HG02759 (cell line): ENCODE measurements at regions not wholly inside any gene's neighbourhood (a gene's known extent, or its start where the extent isn't known, plus 50 kb on each side); places are given as distances from the start of the nearest gene placed in this dataset.

Experiments used
- ATAC-seq: cut with Tn5 transposase; IDR thresholded peaks from one replicate; pipeline ENCODE4 v1.9.1; 2021; ENCODE audit warnings: mild to moderate bottlenecking, moderate library complexity; ENCODE audit not compliant: unreplicated experiment

DNA sequence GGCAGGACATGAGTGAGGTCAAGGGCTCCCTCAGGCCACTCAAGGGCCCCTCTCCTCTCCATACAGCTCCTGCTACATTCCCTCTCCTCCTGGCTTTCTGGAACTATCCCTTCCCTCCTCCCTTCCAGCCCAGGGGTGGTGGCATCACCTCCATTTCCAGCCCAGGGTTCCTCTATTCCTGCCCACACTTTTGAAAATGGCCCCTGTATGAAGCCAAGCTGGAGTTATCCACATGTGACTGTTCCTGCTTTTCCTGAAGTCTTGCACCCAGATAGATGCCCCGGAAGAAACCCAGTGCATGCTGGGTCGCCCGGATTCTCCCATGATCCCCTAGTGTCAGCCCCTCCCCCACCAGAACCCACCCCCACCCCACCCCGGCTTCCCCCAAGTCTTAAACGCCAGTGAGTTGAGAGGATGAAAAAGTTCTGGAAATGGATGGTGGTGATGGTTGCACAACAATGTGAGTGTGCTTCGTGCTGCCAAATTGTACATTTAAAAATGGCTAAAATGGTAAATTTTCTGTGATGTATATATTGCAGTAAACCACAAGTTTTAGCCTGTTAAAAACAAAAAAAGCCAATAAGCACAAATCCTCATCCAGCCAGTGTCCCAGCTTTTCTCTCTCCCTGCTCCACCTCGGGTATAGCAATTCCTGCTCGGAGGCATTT is 136.9 kb downstream of the SCARB1 start:
- no peak for ATAC-seq

DNA sequence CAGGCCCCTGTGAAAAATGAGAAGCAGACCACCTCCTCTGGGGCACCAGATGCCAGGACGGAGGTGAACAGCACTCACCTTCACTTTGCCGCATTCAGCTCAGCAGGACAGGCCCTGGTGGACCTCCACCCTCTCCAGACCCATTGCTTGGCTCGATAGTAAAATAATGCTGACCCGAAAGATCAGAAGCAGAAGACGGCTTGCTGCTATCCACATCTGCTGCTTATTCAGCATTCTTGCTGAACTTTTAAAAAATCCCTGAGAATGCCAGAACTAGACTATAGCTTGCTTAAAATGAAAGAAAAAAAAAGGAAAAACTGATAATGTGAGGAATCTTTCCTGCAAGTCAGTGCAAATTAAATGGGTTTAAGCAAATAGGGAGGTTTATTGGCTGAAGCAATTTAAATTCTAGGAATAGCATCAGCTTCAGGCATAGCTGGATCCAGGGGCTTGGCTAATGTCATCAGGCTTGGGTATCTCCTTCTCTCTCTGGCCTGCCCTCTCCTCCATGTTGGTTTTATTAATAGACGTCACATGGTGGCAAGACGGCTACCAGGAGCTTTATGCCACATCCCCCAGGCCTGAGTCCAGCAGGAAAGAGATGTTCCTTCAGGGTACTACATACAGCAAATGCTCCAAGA is 137.9 kb downstream of the SCARB1 start:
- ATAC-seq, result no peak

GRCh38 chr12:124725099-124725498 is 138.6 kb downstream of the SCARB1 start:
- no peak for ATAC-seq

GRCh38 chr12:124722878-124723277 is 140.8 kb downstream of the SCARB1 start:
- ATAC-seq, result no peak

DNA sequence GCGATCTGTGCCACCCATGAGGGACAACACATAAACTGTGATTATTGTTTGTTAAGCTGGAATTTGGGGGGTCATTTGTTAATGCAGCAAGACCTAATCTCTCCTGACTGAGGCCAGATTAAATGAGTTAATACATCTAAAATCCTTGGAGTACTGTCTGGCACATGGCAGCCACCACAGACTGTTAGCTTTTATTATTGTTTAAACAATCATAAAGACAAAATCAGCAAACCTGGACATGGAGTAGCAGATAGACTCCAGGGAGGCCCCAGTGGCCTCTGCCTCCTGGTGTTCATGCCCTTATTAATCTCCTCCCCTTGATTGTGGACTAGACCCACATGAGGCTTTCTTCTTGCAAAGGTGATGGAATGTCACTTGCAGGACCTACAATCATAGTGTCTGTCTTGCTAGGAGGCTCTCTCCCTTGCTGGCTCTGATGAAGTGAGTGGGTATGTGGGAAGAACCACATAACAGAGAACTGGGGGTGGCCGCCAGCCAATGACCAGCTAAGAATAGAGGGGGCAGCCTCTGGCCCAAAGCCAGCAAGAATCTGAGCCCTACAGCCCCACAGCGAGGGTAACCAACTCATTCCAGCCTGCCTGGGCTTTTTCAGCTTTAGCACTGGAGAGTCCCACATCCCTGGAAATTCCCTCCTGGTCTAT is 142.0 kb downstream of the SCARB1 start:
- ATAC-seq, result no peak

- no peak for ATAC-seq
Observed at GRCh38 chr12:124720681-124721500, 142.8 kb downstream of the SCARB1 start.

DNA sequence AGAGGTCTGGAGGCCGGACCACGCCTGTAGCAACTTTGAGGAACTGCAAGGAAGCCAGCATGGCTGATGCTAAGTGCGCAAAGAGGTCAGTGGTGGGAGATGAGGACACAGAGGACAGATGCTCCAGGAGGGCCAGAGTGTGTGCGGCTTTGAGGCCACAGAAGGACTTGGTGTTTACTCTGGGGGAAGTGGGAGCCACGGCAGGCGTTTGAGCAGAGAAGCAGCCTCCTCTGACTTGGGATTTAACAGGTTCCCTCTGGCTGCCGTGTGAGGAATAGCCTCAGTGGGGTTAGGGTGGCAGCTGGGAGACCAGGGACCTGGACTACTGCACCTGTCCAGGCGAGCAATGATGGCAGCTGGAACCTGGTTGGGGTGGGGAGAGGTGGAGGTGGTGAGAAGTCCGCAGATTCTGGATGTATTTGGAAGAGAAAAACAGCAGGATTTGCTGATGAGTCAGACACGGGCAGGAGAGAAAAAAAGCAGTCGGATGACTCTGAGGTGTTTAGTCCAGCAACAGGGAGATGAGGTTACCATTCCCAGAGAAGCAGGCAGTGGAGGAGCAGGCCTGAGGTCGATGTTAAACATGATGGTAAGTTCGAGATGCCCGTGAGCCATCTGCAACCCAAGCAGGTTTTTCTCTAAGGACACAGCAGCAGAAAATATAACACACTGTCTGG is 143.5 kb downstream of the SCARB1 start:
- no peak for ATAC-seq

GRCh38 chr12:124719231-124719630 is 144.4 kb downstream of the SCARB1 start:
- ATAC-seq, result no peak

GRCh38 chr12:124718458-124718857 is 145.2 kb downstream of the SCARB1 start:
- no peak for ATAC-seq

GRCh38 chr12:124718036-124718435 is 145.6 kb downstream of the SCARB1 start:
- no peak for ATAC-seq

GRCh38 chr12:124717318-124717717 is 146.3 kb downstream of the SCARB1 start:
- ATAC-seq, result no peak

DNA sequence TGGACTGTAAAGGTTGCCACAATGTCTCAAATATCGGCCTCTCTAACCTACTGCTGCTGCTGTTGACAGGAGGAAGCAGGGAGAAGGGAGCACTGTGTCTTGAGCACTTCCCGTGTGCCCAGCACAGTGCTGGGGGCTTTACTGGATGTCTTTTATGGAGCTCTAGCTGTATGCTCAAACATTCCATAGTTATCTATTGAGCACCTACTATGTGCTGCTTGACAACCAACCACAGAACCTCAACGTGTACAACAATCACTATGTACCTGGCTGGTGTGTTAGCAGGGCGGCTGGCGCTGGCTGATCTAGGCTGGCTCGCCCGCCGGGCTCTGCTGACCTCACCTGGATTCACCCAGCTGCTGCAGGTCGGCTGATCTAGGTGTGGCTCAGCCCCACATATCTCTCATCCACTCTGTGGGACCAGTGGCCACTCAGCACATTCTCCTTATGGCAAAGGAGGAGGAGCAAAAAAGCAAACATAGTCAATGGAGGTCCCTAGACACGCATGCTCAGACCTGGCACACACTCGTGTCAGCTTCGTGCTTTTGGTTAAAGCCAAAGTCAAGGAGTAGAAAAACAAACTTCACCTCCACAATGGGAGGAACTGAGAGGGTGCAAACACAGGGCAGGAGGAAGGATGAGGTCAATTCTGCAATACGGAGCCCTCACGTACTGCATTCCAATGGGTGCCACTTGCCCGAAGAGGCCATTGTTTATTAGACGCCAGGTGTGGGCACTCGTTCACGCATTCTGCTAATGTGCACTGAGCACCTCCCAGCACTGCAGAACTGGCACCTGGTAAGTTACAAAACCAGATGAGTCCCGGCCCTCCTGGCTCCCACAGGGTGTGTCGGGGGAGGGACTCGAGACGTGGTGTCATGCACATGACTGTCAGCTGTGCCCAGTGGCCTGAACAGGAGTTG is 147.2 kb downstream of the SCARB1 start:
- no peak for ATAC-seq

DNA sequence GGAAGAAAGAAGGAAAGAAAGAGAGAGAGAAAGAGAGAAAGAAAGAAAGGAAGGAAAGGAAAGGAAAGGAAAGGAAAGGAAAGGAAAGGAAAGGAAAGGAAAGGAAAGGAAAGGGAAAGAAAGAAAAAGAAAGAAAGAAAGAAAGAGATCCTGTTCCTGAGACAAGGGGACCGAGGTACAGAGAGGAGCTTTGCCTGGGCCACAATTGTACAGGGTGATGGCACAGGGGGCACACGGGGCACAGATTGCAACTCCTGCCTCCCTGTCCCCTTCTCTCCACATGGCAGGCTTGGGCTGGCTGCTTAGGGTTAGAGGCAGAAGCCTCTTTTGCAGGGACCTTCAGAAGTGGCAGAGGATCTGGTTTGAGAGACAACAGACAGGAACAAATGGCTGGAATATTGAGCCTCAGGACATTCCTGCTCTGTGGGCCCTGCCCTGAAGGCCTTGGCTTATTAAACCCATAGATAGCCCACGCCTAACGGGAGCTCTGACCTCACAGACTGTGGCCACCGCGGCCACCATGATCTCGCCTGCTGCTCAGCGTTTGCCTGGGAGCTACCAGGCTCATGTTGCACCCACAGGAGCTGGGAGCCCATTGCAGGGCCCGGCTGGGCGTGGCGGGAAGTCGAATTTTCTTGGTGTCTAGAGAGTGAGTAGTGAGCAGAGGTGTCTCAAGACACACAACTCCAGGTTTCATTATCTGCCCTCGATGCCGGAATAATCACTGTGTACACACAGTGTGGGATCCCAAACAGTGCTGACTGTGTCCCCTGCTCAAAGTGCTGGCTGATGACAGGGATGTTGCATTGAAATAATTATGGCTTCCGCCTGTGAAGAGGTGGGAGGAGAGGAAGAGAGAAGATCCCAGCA is 147.9 kb upstream of the NCOR2 start:
- no peak for ATAC-seq

DNA sequence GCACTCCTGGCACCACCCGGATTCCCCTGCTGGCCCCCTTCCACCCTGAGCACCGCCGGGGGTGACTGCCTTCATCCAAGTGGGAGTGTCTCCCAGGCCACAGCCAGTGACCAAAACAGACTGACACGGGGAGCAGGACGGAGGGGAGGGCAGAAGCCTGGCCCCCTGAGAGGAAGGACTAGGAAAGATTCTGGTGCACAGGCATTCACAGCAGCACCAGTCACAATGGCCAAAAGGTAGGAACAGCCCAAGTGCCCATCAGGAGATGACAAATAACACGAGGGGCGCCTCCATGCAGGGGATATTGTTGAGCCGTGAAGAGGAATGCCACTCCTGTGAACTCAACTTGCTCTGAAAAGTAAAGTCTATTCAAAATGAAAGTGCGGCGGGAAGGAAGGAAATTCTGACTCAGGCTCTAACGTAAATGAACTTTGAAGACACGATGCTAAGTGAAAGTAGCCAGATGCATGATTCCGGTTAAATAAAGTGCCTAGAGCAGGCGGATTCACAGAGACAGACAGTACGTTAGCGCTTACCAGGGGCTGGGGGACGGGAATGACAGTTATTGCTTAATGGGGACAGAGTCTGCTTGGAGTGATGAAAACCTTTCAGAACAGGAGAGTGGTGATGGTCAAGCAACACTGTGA is 146.1 kb upstream of the NCOR2 start:
- peak; percentile 87 for ATAC-seq

GRCh38 chr12:124713041-124713435 is 145.6 kb upstream of the NCOR2 start:
- peak; percentile 10 for ATAC-seq

- no peak for ATAC-seq
Observed at GRCh38 chr12:124711344-124711743, 143.9 kb upstream of the NCOR2 start.

DNA sequence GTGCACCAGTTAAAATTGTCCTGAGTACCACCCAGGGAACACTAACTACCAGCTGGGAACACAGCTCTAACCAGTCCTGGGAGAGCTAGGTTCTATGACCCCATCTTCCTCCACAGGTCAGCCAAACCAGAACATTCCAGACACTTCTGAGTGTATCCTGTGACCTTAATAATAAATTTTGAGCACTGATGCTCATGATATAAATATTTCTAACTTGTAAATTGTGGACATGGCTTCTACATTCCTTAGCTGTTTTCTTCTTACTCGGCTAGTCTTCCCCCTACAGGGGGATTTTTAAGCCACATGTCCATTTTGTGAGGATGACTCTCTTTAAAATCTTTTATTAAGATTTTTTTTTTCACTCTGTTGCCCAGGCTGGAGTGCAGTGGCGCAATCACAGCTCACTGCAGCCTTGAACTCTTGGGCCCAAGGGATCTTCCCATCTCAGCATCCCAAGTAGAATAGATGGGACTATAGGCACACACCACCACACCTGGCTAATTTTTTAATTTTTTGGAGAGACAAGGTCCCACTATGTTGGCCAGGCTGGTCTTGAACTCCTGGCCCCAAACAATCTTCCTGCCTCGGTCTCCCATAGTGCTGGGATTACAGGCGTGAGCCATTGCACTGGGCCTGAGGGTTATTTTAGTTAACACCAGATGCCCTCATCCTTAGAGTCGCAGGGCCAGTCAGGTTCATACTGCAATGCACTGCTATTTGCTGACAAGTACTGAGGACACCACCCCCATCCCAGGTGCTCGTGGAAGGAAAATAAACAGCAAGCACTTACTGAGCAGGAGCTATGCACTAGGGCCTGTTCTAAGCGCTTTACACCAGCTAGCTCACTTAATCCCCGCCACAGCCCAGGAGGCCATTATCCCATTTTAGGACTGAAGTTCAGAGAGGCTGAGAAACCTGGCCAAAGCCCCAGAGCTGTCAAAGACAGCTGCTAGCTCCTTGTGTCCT is 142.6 kb upstream of the NCOR2 start:
- no peak for ATAC-seq
